HG03432 (cell line): ENCODE measurements at regions not wholly inside any gene's neighbourhood (a gene's known extent, or its start where the extent isn't known, plus 50 kb on each side); places are given as distances from the start of the nearest gene placed in this dataset.

Source experiments
- ATAC-seq: cut with Tn5 transposase; IDR thresholded peaks from one replicate; pipeline ENCODE4 v1.9.1; 2021; ENCODE audit warnings: mild to moderate bottlenecking, moderate library complexity; ENCODE audit not compliant: unreplicated experiment

DNA sequence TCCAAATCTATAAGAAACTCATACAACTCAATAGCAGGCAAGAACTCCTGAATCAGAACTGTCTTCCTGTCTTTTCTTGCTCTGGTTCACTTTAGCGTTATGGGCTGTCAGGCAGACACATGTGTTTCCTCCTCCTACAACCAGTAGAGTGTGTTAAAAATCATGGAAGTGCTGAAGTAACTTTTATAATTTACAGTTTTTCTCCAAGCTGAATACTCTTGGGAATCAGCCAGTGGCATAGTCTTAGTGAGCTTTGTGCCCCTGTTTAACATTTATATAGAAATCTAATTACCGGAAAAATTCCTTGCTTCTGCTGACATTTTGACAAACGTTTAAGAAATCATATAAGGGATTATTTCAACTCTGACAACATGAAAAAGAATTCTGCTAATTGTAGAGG, 113.1 kb upstream of the RGS18 start:
- ATAC-seq = no peak

DNA sequence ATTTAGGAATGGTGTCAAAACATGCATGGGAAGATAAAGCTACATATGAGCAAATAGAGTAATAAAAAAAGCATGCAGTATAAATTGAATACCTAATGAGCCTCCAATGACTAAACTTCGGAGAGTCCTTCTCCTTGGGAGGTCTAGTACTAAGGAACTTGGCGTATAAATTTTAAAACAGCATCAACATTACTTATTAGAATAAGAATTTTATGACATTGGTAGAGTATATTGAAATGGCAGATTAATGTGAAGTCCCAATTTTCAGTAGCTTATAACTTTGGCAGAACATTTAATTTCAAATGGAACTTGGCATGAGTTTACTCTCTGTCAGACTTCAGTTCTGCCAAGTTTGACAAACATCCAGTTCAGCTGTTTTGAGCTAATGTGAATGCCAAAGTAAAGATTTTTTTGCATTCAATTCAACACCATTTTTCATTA, 104.7 kb upstream of the RGS18 start:
- ATAC-seq = no peak

DNA sequence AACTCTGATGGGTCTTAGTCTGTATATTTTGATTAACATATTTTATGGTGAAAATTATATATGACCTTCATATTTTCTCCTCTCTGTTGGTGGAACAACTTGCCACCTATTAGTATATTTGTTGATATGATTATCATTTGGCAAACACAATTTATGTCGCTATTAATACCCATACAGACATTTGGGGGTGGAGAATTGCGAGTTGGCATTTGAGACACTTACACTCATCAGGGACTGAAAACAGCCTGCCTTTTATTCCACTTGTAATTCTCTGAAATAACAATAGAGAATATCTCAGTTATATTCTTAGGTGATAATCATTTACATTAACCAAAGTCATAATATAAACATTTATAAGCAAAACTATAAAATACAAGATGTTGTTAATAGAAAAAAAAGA, 100.5 kb upstream of the RGS18 start:
- no peak for ATAC-seq

DNA sequence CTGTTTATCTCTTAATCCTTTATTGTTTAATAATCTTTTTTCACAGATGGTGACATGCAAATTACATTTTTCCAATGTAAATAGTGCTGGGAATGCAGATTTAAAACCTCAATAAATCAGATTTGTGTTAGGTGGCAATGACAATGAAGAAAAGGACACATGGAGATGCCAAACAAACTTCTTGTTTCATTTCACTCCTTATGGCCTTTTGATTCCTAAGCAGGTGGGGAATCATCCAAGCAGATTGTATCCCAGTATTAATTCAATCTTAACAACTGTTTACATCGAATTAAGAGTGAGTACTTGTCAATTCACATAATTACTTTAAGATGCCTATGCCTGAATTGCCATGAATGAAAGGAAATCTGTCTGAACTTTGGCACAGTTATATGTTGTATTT, 98.9 kb upstream of the RGS18 start:
- no peak for ATAC-seq

DNA sequence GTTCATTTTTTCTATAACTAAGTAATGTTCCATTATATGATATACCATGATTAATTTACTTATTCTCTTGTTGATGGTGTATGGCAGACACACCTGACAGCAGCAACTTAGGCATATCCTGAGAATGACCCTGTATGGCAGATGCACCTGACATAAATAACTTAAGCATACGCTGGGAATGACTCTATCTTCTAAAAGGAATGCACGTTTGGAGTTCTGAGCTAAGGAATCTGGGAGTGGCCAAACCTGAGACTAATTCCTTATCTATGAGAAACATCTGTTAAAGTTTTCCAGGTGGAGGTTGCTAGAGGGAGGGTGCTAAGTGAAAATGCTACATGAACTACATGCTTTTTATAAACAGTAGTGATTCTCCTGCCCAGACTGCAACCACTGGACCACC, 96.7 kb upstream of the RGS18 start:
- ATAC-seq = no peak

DNA sequence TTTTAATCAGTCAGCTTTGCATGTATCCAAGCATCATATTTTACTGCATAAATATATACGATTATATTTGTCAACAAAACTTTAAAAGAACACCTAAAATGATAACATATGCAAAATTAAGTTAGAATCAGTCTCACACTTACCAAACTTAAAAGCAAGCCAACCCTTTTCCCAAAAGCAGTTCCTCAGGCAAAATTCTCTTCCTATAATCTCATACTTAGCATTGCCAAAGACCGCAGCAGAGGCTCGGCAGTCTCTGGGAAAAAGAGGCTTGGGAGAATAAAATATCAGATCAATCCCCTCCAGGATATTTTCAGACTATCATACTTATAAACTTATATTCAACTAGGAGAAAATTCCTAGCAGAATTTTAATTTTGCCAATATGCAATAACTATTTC, 93.2 kb upstream of the RGS18 start:
- no peak for ATAC-seq

DNA sequence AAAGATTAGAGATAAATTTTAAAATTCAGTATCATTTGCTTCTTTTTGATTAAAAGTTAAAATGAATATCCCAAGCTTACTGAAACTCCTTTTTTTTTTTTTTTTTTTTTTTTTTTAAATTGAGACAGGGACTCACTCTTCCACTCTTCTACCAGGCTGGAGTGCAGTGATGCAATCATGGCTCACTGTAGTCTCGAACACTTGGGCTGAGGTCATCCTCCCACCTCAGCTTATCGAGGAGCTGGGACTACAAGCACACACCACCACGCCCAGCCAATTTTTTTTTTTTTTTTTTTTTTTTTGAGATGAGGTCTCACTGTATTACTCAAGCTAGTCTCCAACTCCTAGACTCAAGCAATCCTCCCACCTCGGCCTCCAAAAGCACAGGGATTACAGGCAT, 92.1 kb upstream of the RGS18 start:
- no peak for ATAC-seq

DNA sequence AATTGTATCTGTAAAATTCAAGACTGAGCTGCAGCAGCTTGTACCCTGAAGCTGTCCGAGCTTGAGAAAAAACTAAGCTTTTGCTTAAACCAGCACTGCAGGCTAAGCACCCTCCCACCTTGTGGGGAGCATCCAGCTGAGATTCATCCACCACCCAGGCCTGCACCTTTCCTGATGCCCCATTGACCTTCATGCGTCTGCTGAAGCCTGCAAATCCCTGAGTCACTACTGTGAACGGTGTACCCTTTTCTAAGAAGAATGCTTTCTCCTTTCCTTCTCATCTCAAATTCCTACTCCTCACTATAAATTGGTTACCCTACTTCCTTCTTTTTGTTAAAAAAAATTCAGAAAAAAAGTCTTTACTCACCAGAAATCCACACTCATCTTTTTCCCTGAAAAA, 90.9 kb upstream of the RGS18 start:
- ATAC-seq = no peak

DNA sequence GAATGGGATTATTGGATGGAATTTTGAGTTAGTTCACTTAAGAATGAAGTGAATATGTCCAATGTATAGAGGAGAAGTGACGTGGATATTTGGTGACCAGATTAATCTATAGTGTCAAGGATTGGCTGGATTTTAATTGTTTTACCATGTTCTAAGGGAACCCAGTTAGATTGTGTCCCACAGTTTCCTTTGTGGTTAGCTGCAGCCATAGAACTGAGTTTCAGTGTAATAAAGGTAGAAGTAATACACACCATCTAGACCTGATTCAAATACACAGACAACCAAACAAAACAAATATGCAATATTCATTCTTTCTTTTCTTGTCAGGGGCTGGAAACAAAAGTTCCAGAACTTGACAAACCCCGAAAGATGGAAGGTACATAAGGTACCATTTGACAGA, 88.0 kb upstream of the RGS18 start:
- no peak for ATAC-seq

DNA sequence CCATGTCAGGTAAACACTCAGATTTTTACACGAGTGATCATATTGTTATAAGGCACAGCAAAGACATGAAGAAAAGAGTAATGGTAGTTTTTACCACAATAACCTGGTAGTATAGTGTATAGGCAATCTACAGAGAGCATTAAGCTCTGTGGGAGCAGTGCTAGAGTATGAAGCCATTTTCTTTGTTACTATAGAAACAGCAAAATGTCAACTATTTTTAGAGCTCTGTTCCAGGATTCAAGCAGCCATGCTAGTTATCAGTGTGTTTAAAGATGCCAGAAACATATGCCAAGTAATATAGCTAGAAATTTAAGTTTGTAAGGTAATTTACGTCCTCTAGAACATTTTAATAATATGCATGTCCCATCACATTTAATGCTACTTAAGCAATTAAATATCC, 77.6 kb upstream of the RGS18 start:
- no peak for ATAC-seq

DNA sequence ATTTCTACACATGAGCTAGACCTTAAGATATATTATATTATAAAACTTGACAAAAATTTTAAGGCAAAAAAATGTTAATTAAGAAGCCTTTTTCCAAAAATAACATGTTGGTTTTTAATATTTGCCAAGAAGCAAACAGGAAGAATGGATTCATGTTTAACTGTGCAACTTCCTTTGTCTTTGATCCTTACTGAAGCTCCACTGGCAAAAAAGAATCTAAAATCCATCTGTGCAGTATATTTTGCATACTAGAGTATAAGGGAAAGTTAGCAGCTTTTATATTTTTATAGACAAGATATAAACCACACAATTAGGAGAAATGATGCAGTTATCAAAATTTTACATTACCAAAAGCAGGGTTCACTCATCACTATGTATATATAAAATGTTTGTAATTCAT, 76.9 kb upstream of the RGS18 start:
- ATAC-seq = no peak

DNA sequence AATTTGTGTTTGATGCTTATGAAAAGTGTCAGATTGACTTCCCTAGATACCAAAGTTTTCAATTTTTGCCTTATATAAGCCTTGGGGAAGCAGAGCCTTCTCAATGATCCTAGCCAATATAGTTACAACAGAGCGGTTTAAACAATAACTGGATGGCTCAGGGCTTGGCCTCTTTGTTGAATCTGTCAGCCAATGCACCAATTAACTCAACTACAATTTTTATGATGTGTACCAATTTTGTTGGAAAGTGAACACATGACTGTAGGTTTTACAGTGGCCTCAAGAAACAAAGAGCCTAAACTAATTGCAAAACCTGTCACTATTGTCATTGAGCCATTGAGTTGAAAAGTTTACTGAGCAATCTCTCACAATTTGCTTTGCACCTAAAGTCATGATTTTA, 71.6 kb upstream of the RGS18 start:
- ATAC-seq = no peak

DNA sequence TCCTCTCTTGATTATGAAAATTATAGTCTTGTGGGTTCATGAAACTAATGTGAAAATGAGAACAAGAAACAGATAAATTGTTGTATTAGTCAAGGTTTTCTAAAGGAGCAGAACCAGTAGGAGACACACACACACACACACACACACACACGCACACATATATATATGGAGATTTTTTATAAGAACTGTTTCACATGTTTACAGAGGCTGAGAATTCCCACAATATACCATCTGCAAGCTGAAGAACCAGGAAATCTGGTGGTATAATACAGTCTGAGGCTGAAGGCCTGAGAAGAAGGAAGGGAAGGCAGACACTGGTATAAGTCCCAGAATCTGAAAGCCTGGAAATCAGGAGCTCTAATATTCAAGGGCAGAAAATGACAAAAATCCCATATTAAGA, 70.9 kb upstream of the RGS18 start:
- ATAC-seq = no peak

DNA sequence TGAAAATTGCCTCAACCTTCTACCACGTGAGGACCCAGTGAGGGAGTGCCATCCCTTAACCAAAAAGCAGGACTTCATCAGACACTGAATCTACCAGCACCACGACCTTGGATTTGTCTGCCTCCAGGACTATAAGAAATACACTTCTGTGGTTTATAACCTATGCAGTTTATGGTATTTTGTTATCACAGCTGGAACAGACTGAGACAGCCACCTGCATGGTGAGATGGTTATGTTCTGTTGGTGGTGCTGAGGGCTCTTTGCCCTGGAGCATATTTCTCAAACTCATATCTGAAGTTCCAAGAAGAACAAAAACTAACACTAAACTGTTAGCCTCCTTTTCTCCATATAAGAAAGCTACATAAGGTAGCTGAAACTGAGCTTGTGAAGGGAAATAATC, 69.8 kb upstream of the RGS18 start:
- ATAC-seq = no peak

DNA sequence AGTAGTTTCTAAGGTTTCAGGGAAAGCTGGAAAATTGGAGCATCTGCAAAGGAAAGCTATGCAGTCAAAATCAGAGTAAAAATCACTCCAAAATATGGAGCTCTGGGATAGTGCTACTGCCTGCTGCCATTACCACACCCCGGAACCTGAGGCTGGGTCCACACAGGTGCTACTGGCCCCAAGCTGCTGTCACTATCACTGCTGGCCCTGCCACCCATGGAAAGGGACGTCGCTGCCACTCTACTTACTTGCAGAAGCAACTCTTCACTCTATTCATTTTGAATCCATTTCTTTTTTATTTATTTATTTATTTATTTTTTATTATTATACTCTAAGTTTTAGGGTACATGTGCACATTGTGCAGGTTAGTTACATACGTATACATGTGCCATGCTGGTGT, 60.3 kb upstream of the RGS18 start:
- no peak for ATAC-seq

DNA sequence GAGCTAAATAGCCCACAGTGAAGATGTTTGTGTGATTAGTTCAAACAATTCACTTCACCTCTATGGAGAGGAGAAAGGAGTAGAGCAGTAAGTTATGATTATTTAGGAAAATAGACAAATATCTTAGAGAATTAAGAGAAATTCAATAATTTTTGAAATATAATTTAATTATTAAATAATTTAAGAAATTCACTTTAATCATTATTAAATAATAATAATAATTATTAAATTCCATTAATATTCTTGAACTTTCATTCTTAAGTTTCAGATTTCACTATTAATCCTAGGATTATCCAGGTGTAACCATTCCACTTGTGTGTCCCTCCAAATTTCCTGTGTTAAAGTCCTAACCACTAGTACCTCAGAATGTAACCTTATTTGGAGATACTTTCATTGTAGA, 58.9 kb upstream of the RGS18 start:
- ATAC-seq = no peak

DNA sequence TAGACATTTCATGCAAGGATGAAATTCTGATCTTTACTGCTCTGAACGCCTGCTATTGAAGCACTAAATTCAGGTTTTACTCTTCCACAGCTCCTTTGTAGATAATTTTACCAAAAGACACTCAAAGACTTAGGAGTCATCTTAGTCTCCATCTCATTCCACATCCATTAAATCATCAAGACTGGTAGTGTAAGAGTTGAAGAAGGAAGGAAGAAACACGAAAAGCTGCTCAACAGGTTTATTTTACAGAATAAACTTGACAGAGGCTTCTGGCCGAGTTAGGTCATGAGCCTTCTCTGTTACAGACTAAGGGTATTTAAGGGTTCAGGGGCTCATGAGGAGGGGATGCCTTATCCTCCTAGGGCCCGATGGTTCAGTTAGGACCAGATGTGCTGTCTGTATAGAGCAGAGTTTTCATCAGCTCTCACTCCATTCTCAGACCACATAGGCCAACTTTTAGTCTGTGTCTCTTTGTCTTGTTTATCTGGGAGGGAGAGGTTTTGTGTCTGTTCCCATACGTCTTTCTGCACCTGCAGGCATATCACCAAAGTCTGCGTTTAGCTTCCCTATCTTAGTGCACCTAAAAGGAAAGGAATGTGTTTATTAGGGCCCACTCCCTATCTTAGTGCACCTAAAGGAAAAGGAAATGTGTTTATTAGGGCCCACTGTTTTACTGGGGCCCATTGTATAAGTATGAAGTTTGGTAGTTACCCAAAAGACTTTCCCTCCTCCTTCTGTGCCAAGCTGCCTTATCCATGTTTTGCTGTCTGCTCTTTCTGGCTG, 57.4 kb upstream of the RGS18 start:
- no peak for ATAC-seq

DNA sequence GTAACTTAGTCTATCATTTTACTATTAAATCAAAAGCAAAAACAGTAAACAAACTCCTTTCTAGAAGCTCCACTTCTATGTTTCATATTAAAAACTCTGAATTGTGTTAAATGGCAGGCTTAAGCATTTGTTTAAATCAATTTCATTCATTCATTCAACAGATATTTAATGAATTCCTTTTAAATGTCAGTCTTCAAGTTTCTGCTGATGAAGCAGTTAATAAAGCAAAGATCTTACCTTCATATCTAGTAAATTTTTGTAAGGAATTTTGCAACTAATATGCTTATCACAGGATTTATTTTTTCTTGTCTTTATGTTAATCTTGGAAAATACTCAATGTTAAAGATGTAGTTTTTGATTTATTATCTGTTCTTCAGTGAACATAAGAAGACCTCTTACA, 54.1 kb upstream of the RGS18 start:
- ATAC-seq = no peak

DNA sequence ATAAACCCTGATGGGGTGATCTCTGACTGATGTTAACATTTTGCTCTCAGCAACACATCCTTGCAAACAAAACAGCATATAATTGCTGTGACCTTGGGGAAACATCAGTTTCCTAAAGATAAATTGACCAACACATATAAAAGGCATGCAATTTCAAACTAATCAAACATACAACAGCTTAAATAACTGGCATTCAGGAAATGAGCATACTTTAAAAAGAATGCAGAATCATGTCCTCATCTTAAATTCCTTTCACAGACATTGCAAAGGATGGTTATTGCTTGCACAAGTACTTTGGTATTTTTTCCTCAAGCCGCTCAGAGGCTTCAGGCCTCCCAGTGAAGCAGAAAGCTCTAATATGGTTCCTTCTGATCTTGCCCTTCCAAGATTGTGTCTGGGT, 53.4 kb upstream of the RGS18 start:
- no peak for ATAC-seq

DNA sequence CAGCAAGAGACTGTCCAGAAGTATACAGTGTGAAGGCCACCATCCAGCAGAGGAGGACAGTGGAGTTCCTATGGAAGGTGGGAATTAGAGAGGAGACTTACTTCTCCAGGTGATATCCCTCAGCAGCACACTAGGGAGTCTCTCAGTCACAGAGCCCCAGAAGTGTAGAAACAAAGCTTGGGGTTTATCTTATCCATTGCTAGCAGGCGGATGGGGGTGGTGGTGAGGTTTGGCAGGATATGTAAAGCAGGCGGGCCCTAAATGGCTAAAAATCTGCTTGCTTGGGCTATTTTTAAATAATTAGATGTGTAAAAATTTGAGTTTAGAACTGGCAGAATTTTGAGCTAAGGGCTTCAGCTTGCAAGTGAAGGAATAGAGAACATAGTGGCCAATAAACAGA, 50.1 kb upstream of the RGS18 start:
- no peak for ATAC-seq
